Osteoblast (primary cell): ENCODE measurements at regions not wholly inside any gene's neighbourhood (a gene's known extent, or its start where the extent isn't known, plus 50 kb on each side); places are given as distances from the start of the nearest gene placed in this dataset.

Experiments used
- DNase-seq: peaks from one replicate; pipeline ENCODE4 v3.0.0; 2011; ENCODE audit warnings: low spot score, mixed read lengths; ENCODE audit not compliant: insufficient read length; ENCODE audit errors: missing footprints
- H2AFZ ChIP-seq: 2 replicates; pipeline ENCODE4 v1.6.0; 2011; ENCODE audit warnings: mild to moderate bottlenecking, low read length
- H3K27ac ChIP-seq: 2 replicates; pipeline ENCODE4 v1.5.1; 2011; ENCODE audit warnings: mild to moderate bottlenecking, low read depth, low read length, moderate library complexity
- H3K27me3 ChIP-seq: 2 replicates; pipeline ENCODE4 v1.6.0; 2012; ENCODE audit warnings: mild to moderate bottlenecking, control low read depth, inconsistent platforms, low read length, moderate library complexity; ENCODE audit not compliant: insufficient read depth
- H3K36me3 ChIP-seq: 2 replicates; pipeline ENCODE4 v1.5.1; 2011; ENCODE audit warnings: mild to moderate bottlenecking, low read length, control low read depth, moderate library complexity; ENCODE audit not compliant: insufficient read depth
- H3K4me1 ChIP-seq: 2 replicates; pipeline ENCODE4 v1.5.1; 2011; ENCODE audit warnings: mild to moderate bottlenecking, low read length, control low read depth, moderate library complexity; ENCODE audit not compliant: insufficient read depth
- H3K4me2 ChIP-seq: 2 replicates; pipeline ENCODE4 v1.6.0; 2011; ENCODE audit warnings: mild to moderate bottlenecking, low read length; ENCODE audit not compliant: insufficient read depth
- H3K4me3 ChIP-seq: fragments of 200-600 bp; sonication (generic); 3 replicates; pipeline ENCODE4 v1.5.1; 2012; ENCODE audit warnings: mild to moderate bottlenecking, low read length, inconsistent platforms; ENCODE audit not compliant: insufficient read depth
- H3K79me2 ChIP-seq: 2 replicates; pipeline ENCODE4 v1.6.0; 2012; ENCODE audit warnings: mild to moderate bottlenecking, low read length, control low read depth, inconsistent platforms; ENCODE audit not compliant: insufficient read depth
- H3K9me3 ChIP-seq: 2 replicates; pipeline ENCODE4 v1.5.1; 2011; ENCODE audit warnings: low read depth, low read length, control low read depth
- H4K20me1 ChIP-seq: 2 replicates; pipeline ENCODE4 v1.6.0; 2012; ENCODE audit warnings: mild to moderate bottlenecking, low read length, control low read depth; ENCODE audit not compliant: insufficient read depth
- TF ChIP-seq, protein P1 (sequence below): IDR thresholded peaks from 2 replicates; pipeline ENCODE4 v1.5.1; 2011; ENCODE audit warnings: mild to moderate bottlenecking, low read depth, low read length, moderate library complexity; ENCODE audit errors: extremely low read depth

DNA sequence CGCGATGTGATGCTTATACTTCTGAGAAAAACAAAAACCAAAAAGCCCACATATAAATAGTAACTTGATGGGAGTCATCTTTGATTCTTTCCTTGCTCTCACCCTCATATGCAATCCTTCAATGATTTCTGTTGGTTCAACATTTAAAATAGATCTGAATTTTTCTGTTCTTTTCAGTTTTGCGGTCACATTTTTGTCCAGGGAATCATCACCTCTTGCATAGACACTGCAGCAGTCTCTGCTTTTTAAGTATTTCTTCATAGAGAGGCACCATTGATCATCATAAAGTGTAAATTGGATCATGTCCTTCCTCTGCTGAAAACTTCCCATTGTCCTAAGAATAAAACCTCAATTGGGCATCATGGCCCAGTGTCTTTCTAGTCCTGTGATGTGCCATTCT lies 81.1 kb upstream of the SLC4A4 start:
- Histone ChIP-seq H3K79me2 (peaks cover 67% of the 10 kb centered on the region), H3K27me3 (no peaks in the 10 kb centered on the region), H3K4me2 (no peak overlapping the region), H4K20me1 (no peaks in the 10 kb centered on the region), H2AFZ (no peak overlapping the region), H3K36me3 (peaks cover 16% of the 10 kb centered on the region), H3K9me3 (no peaks in the 10 kb centered on the region), H3K4me3 (no peak overlapping the region), H3K27ac (peak overlapping the region; percentile 30), H3K4me1 (peaks cover 57% of the 10 kb centered on the region)
- no peak for DNase-seq
- TF ChIP-seq, protein P1, sequence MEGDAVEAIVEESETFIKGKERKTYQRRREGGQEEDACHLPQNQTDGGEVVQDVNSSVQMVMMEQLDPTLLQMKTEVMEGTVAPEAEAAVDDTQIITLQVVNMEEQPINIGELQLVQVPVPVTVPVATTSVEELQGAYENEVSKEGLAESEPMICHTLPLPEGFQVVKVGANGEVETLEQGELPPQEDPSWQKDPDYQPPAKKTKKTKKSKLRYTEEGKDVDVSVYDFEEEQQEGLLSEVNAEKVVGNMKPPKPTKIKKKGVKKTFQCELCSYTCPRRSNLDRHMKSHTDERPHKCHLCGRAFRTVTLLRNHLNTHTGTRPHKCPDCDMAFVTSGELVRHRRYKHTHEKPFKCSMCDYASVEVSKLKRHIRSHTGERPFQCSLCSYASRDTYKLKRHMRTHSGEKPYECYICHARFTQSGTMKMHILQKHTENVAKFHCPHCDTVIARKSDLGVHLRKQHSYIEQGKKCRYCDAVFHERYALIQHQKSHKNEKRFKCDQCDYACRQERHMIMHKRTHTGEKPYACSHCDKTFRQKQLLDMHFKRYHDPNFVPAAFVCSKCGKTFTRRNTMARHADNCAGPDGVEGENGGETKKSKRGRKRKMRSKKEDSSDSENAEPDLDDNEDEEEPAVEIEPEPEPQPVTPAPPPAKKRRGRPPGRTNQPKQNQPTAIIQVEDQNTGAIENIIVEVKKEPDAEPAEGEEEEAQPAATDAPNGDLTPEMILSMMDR, result no peak

DNA sequence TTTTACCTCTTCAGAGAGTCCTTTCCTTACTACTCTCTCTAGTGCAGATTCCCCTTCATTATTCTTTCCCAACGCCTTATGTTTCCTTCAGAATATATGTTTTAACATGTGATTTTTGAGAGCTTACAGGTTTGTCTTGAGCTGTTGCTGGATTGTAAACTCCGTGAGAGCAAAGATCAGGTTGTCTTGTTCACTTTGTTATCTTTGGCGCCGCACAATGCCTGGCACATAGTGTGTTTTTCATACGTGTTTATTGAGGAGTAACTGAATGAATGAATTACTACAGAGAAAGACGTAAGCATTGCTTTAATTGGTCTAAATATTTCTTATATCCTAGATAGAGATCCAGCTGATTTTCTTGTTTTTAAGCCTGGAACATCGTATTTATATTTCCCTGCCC lies 80.5 kb upstream of the SLC4A4 start:
- no peak for DNase-seq
- Histone ChIP-seq H3K9me3 (no peaks in the 10 kb centered on the region), H3K79me2 (peaks cover 66% of the 10 kb centered on the region), H3K27me3 (no peaks in the 10 kb centered on the region), H3K36me3 (peaks cover 16% of the 10 kb centered on the region), H3K27ac (peak overlapping the region; percentile 30), H3K4me3 (no peak overlapping the region), H2AFZ (no peak overlapping the region), H4K20me1 (no peaks in the 10 kb centered on the region), H3K4me2 (no peak overlapping the region), H3K4me1 (peaks cover 55% of the 10 kb centered on the region)
- TF ChIP-seq, protein P1, result no peak

DNA sequence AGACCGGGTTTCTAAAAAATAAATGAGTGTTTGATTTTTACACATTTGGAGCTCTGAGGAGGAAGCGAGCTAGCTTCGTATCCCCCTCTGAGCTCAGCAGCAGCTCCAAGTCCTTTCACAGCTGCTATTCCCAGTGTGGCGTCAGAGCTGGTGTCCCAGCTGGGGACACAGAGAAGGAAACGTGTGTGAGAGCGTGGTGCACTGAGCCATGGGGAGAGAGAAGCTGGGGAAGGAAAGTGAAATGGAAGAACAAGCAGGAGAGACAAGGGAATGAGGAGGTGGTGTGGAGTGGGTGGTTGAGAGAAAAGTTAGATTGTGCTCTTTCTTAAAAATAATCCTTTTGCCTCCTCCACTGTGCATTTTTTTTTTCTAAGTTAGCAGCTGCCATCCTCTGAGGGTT lies 79.5 kb upstream of the SLC4A4 start:
- H3K9me3 ChIP-seq, result no peaks in the 10 kb centered on the region
- H4K20me1 ChIP-seq, result no peaks in the 10 kb centered on the region
- no peak overlapping the region for H2AFZ ChIP-seq
- TF ChIP-seq, protein P1, result no peak
- peaks cover 68% of the 10 kb centered on the region for H3K79me2 ChIP-seq
- peak overlapping the region; percentile 61 for H3K27ac ChIP-seq
- peak; percentile 36 for DNase-seq
- H3K4me1 ChIP-seq, result peaks cover 49% of the 10 kb centered on the region
- H3K36me3 ChIP-seq, result peaks cover 16% of the 10 kb centered on the region
- no peak overlapping the region for H3K4me3 ChIP-seq
- H3K27me3 ChIP-seq, result no peaks in the 10 kb centered on the region
- no peak overlapping the region for H3K4me2 ChIP-seq

DNA sequence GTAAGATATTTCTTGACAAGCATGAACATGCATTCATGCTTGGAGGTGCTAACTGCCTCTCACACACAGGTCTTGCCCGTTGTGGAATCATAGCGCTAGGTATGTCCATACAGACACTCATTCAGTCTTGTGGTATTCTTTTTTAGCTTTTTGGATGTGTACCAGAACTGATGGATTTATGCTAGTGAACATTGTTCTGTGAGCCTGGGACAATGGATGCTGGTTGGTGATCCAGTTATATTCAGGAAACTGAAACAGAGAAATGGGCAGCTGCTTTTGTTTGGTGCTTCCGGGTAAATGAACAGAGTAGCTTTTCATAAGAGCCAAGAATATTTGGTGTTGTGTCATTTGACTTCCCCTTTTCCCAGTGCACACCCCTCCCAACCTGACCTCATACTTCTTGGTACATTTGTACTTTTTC lies 78.9 kb upstream of the SLC4A4 start:
- H3K4me2 ChIP-seq, result no peak overlapping the region
- H3K79me2 ChIP-seq, result peaks cover 74% of the 10 kb centered on the region
- no peak overlapping the region for H2AFZ ChIP-seq
- TF ChIP-seq, protein P1, result no peak
- H4K20me1 ChIP-seq, result no peaks in the 10 kb centered on the region
- no peak overlapping the region for H3K4me3 ChIP-seq
- H3K27me3 ChIP-seq, result no peaks in the 10 kb centered on the region
- peak overlapping the region; percentile 61 for H3K27ac ChIP-seq
- no peaks in the 10 kb centered on the region for H3K9me3 ChIP-seq
- no peak for DNase-seq
- peaks cover 44% of the 10 kb centered on the region for H3K4me1 ChIP-seq
- peaks cover 16% of the 10 kb centered on the region for H3K36me3 ChIP-seq
